HG02588 (cell line): ENCODE measurements at regions not wholly inside any gene's neighbourhood (a gene's known extent, or its start where the extent isn't known, plus 50 kb on each side); places are given as distances from the start of the nearest gene placed in this dataset.
"Not testable (repeated sequence)": the region's sequence is repeated elsewhere in the genome, so short reads cannot be mapped to it uniquely, and the experiment has no call there.

Source experiments
- ATAC-seq: cut with Tn5 transposase; IDR thresholded peaks from one replicate; pipeline ENCODE4 v1.9.1; 2021; ENCODE audit warnings: mild to moderate bottlenecking, moderate library complexity; ENCODE audit not compliant: unreplicated experiment

DNA sequence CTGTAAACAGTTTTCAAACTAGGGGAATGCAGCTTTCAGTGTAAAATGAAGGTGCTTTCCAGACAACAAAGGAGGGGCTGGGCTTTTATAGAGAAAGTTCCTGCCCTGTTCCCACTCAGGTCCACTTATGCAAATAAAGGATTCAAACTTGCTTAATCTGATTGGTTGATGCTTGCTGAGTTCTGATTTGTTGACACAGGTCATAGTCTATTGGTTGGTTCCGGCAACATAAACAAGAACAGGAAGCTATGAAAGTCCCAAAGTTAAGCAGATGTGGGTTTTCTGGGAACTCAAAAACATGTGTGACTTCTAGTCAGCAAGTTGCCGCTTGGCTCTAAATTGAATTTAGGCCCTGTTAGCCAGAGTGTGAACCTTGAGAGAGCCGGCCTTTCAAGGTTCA is 194.2 kb upstream of the SVIL start:
- no peak for ATAC-seq

DNA sequence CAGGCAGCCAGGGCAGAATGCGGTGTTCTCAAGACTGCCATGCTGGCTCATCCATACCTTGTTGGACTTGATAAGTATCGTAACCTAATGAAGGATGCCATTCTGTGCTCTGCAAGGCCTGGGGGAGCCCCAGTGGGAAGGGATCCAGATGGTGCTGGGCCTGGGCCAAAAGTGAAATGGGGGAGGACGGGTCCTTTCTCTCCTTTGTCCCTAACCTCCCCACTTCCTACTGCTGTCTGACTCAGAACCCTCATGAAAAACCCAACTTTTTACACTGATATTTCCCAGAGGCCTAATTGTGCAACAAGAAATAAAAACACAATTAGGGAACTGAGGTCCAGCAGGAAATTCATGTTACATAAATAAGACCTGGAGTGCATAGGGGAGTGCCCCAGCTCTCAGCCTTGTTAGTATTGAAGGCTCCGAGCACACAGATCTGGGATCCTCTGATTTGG is 193.7 kb upstream of the SVIL start:
- no peak for ATAC-seq

DNA sequence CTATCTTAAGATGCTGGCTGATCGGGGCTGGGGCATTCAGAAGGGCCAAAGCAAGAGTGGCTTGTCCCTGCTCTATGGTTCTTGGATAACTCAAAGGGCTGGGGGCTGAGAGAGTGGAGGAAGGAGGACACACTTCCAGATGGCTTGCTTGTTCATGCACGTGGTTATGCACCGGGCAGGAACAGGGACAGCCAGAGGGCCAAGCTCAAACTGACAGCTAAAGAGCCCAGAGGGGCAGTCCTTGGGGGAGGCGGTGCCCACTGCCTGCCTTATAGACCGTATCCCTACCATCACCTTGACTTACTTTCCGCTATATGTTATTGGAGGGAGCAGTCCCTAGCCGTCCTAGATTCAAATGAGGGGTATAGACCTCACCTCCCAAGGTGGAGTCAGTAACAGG is 192.7 kb upstream of the SVIL start:
- ATAC-seq = no peak

DNA sequence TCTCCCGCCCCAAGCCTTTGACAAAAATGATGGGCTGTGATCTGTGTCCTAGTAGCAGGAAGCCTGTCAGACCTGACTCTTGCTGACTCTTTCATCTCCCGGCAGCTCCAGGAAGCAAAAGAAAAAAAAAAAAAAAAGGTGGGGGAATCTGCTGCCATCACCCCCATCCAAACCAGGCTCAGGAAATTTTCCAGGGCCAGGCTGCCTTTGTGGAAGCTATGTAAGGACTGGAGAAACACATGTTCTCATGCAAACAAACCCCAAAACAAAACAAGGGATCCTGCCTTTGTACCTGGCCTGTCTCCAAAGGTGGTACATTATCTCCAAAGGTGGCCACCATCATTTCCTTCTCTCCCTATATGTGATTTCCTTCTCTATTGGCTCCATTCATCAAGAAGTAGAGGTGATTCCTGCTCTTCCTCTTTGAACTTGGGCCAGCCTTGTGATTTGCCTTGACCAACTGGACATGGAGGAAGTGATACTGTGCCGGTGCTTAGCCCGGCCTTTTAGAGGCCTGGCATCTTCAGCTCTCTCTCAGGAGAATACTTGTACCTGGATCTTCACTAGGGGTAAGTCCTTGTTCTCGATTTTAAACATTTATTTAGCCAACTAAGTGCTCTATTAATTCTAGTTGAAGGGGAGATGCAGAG is 192.2 kb upstream of the SVIL start:
- ATAC-seq = no peak

DNA sequence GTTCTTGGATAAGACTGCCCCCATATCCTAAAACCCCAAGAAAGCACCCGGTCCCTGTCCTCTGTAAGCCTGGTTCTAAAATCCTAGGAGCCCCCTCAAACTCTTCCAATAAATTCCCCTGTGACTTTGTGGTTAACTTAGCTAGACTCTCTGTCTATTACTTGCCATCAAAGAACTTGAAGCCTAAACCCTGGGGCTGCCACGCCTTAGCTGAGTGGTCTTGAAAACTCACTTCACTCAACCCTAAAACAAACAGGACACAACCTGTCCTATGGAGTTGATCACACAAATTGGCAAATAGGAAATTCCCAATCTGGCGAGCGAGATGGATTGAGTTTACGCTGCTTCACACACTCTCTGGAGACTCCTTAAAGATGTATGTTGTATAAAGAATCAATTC is 191.4 kb upstream of the SVIL start:
- no peak for ATAC-seq

DNA sequence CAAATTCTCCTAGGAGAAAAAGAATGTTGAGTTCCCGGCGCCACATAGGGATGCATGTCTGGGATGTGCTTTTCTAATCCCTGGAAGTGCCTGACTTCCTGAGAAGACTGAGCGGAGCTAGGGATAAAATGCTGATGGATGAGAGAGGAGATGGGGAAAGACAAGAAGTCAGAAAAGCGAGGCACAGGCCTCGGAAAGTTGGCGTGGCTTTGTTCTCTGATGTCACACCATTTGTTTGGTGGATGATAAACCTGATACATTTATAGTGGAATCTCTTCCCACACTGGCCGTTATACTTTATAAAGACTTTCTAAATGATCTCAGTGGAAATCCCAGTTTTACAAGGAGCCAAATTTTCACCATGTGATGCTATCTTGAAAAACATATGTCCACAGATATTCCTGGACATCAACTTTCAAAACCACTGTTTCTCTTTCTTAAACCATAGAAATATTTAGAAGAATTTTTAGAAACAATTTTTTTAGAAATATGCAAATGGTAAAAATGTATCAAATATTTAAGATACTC is 188.8 kb upstream of the SVIL start:
- ATAC-seq = no peak

DNA sequence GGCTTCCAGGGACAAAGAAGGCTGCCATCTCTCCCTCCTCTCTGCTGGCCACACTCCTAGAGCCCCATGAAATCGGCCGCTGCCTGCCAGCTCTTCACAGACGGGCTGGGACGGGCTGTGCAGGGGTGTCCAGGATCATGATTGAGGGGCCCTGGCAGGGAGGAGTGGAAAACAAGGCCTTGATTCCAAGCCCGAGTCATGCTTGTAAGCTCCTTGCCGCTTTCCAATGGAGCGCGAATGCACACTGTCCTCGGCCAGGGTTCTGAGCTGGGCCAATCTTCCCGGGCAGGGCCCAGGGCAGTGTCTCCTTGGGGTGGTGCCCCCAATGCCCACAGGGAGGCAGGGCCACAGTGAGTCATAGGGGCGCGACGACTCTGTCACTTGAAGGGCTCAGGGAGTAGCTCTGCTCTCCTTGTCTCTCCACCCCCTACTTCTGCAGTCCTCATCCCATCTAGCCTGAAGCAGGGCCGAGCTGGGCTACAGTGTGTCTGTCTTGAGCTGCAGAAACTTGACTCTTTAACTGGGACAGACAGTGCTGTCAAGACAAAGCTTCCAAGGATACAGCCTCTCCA is 186.2 kb upstream of the SVIL start:
- ATAC-seq = no peak

DNA sequence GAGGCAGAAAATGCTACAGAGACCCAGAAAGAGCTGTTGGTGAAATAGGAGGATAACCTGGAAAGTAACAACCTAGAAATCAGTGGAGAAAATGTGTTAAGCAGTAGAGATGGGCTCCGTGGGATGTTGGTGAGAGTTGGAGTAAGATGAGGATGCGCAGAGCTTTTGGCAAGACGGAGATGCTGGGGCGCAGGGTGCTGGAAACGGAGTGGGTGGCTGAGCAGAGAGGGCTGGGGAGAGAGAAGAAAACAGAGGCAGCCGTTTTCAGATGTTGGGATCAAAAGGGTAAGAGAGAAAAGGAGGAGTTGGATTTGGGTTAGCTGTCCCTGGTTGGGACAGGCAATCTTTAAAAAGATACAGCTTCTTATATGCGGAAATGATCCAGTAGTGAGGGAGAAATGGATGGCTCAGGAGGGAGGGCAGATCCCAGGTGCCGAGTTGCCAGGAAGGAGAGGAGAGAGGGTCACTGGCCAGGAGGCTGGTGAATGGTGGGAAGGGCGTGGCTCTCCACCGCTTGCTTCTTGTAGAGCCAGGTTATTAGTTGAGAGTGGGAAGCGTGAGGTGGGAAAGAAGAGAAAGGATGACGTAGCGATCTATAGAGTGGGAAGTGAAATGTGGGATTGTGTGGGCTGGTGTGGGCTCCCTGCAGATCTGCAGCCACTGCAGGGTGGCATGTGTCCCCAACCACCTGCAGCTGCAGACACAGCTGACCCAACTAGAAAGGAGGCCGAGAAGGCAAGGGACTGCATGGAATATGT is 182.2 kb upstream of the SVIL start:
- ATAC-seq = no peak

DNA sequence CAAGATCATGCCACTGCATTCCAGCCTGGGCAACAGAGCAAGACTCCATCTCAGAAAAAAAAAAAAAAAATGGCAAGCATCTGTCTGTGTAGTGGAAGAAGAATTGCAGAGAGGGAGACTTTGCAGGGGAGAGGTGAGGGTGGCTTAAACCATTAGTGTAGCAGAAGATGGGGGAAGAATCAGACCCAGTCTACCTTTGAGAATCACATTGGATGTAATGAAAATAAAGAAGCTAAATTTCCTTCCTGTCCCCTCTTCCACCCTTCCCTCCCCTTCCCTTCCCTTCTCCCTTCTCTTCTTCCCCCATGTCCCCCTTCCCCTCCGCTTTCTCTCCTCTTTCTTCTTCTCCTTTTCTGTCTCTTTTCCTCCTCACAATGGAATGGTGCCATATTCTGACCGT is 180.8 kb upstream of the SVIL start:
- no peak for ATAC-seq

DNA sequence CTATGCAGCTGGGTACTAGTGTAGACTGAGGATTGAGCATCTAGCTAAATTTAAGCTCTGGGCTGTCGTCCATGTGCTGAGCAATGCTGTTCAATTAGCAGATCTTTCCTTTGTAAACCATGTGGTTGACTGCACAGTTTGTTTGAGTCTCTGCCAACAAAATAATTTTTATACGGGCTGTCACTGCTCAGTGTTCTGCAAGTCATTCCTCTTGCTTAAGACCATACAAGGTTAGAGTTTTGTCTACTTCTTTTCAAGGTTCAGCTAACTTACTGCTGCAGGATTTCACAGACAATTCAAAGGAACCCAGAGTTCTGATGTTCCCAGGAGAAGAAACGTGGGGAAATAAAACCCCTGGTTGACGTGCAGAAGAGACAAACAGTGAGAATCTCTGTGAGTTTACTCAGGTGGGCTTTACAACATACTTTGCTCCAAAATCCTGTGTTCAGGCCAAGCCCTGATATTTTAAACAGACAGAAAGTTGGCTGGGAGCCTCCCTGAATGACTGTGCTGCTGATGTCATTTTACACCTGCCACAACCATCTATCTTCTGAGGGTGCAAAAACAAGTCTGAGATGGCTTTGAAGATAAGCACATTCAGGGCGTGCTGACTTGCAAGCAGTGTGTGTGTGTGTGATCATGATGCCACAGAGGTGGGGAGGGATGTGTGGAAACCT is 177.1 kb upstream of the SVIL start:
- ATAC-seq = no peak

DNA sequence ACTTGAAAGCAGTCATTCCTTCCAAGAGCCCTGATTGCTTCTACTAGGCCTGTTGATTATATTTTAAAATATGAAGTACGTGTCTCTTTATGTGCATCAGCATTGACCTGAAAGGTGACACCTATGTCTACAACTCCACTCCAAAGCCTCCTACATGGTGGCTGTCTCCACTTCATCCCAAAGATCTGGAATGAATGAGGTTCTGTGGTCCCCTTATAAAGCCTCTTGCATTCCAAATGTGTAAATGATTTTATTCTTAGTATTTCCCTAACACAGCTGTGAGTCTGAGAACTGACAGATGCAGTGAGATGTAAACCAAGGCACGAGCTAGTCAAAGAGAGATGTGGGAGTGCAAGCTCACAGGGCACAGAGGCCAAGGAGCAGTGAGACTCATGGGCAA is 176.0 kb upstream of the SVIL start:
- ATAC-seq = no peak

DNA sequence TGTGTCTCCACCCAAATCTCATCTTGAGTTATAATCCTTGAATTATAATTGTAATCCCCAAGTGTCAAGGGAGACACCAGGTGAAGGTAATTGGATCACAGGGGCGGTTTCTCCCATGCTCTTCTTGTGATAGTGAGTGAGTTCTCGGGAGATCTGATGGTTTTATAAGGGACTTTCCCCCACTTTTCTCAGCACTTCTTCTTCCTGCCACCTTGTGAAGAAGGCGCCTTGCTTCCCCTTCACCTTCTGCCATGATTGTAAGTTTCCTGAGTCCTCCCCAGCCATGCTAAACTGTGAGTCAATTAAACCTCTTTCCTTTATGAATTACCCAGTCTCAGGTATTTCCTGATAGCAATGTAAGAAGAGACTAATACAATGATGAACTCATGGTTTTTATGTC is 175.5 kb upstream of the SVIL start:
- ATAC-seq = not testable (repeated sequence)

DNA sequence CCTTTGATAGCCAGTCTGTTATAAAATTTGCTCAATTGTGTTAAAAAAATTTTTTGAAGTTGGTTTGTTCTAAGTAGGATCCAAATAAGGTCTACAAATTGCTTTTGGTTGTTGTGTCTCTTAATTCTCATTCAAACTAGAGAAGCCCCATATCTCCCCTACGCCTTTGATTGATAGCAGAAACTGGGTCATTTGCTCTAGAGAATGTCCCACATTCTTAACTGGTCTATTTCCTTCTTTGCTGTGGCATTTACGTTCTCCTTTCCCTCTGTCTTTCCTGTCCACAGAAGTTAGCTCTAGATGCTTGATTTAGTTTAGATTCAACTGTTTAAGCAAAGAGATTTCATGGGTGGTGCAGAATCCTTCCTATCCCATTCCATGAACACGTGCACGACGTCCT is 174.6 kb upstream of the SVIL start:
- ATAC-seq = no peak

DNA sequence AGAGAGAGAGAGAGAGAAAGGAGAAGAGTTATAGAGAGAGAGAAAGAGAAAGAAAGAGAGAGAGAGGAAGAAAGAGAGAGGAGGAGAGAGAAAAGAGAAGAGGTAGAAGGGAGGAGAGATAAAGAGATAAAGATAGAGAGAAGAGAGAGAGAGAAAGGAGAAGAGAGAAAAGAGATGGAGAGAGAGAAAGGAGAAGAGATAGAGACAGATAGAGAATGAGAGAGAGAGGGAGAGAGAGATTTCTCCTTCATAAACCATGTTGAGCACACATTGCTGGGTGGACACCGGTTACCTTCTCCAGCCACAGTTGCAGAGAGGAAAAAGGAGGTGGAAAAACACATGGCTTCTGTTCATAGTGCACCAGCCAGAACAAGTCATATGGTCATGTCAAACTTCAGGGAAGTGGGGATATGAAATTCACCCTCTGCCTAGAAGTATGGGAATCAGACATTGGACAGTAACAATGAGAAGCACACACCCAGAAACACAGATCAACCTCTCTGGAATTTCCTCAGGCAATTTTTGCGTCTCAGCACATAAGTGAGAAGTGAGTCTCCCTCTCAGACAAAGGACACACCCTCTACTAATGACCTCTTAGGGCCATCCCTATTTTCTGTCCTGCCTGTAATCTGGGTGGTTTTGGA is 172.5 kb upstream of the SVIL start:
- ATAC-seq = no peak

DNA sequence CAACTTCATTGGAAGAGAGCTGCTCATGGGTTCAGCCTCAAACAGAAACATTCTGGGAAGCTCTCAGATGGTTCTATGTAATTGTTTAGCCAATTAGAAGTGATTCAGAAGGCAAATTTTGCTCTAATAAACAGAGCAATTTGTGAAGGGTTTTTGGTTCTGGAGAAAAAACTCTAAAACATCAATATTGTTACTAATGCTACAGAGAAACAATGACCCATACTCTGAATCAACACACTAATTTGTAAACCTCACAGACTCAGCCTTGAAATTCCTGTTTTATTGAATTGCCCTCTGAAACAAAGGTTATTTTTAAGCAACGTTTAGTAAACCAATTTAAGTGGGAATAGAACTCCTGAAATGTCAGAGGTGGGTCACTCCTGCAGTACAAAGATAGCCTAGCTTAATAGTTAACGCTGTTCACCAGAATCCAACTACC is 171.6 kb upstream of the SVIL start:
- no peak for ATAC-seq

DNA sequence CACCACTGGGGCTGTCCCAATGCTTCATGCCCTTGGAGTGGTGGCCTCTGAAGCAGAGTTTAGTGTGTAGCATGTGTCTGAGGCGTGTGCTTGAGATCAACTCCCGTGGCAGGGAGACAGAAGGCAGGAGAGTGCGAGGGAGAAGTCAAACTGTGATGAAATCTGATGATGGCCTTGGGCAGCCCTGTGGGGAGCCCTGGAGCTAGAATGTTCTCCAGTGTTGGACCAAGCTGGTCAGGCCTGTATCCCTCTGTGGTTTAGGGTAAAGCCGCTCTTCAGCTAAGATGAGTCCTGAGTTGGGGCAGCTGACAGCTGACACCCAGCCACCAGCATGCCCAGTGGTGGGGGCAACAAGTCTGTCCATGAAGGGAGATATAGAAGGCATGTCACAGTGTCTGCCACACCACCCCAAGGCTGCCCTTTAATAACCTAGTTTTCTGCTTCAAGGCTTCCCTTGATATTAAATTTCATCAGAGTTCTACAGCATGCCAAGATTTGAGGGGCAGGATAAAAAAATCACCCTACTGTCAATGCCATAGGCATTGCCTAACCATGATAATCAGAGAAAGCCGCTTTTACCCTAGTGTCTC is 170.5 kb upstream of the SVIL start:
- no peak for ATAC-seq

DNA sequence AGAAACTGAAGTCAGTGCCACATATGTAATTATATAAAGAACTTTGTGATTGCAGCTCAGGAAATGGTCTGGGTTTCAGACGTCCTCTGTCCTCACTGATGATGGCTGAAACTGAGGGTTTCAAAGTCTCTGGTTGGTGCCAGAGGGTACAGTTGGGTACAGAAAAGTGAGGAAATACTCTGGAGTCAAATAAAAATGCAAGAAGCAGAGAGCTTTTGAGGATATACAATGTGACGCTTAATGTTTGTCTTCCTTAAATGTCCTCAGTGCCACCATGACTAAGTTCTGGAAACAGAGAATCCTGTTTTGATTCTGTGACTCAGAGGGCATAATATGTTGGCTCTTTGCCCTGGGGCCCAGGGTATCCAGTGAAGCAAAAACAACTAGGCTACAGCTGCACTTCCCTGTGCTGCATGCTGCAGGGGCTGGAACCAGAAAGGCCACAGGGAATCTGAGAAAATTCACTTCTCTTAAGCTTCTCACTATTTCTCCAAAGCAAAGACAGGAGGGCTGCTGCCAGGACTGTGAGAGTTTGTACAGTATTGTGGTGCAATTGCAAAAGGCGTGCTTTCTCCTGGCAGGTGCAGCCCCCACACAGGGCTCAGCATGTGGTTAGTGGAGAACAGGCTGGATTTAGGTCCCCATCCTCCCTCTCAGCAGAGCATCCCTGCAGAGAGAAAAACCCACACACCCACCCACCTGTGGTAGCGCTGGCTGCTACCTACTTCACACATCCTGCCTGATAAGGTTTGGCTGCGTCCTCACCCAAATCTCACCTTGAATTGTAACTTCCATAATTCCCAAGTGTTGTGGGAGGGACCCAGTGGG is 169.5 kb upstream of the SVIL start:
- no peak for ATAC-seq

DNA sequence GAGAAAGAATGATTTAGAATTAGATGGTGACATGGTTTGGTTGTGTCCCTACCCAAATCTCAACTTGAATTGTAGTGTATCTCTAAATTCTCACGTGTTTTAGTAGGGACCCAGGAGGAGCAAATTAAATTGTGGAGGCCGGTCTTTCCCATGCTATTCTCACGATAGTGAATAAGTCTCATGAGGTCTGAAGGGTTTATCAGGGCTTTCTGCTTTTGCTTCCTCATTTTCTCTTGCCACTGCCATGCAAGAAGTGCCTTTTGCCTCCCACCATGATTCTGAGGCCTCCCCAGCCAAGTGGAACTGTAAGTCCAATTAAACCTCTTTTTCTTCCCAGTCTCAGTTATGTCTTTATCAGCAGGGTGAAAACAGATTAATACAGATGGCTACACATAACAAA is 167.4 kb upstream of the SVIL start:
- ATAC-seq = no peak

DNA sequence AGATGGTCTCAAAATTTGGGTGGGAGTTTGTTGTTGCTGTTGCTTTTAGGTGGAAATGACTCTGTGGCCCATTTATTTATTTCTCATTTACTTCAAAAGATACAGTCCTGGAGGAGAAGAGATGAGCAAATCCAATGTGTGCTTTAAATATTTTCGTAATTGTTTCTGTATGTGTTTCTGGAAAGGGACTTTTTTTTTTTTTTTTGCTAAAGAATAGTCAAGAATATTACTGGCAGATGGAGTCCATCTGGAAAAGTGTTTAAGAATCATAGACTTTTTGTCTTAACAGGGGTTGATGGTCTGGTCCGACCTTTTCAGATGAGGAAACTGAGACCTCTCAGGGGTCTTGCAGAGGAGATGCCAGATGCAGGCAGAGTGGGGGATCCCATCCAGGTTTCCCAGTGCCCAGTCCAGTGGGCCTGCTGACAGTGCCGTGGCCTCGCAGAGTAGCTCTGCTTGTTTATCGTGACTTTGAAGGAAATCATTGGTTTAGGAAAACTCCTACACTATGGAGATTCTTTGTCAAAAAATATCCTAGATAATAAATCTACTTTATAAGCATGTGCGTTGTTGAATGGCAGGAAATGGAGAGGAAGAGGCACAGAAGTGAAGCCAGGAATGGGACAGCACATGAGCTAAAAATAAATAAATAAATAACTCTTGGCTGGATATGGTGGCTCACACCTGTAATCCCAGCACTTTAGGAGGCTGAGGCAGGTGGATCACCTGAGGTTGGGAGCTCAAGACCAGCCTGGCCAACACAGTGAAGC is 164.3 kb upstream of the SVIL start:
- no peak for ATAC-seq
